Liver (tissue), 8 donors: ENCODE measurements at regions not wholly inside any gene's neighbourhood (a gene's known extent, or its start where the extent isn't known, plus 50 kb on each side); places are given as distances from the start of the nearest gene placed in this dataset.

Experiments
- DNase-seq: peaks from one replicate; pipeline ENCODE4 v3.0.0-alpha.2; 2017; ENCODE audit warnings: low spot score
- H3K27ac ChIP-seq, 2 donors: one replicate each; pipeline ENCODE4 v1.7.0; 2013; ENCODE audit warnings: inconsistent platforms in 2 of 2, low read length in 2 of 2, control low read depth in 1 of 2, low read depth in 1 of 2, mild to moderate bottlenecking in 1 of 2
- H3K27me3 ChIP-seq, 4 donors: one replicate each; pipeline versions ENCODE4 v1.6.1 to v1.7.0; 2013; ENCODE audit warnings: low read length in 3 of 4, inconsistent platforms in 1 of 4, mild to moderate bottlenecking in 1 of 4, moderate library complexity in 1 of 4; ENCODE audit not compliant: control insufficient read depth in 4 of 4, insufficient read depth in 4 of 4
- H3K36me3 ChIP-seq, 4 donors: one replicate each; pipeline versions ENCODE4 v1.6.1 to v1.7.0; 2013; ENCODE audit warnings: low read length in 3 of 4, mild to moderate bottlenecking in 3 of 4, low read depth in 1 of 4, moderate library complexity in 1 of 4; ENCODE audit not compliant: control insufficient read depth in 4 of 4, insufficient read depth in 3 of 4
- H3K4me1 ChIP-seq, 4 donors: one replicate each; pipeline versions ENCODE4 v1.6.1 to v1.7.0; 2013; ENCODE audit warnings: low read length in 3 of 4, mild to moderate bottlenecking in 3 of 4, moderate library complexity in 1 of 4; ENCODE audit not compliant: control insufficient read depth in 4 of 4, insufficient read depth in 4 of 4
- H3K4me3 ChIP-seq, 3 donors: one replicate each; pipeline versions ENCODE4 v1.6.1 to v1.7.0; 2013; ENCODE audit warnings: low read length in 3 of 3, control low read depth in 1 of 3, low read depth in 1 of 3, mild to moderate bottlenecking in 1 of 3
- H3K9ac ChIP-seq, 2 donors: one replicate each; pipeline ENCODE4 v1.7.0; 2013; ENCODE audit warnings: low read length in 2 of 2, mild to moderate bottlenecking in 2 of 2, moderate library complexity in 2 of 2, control low read depth in 1 of 2, low read depth in 1 of 2
- H3K9me3 ChIP-seq, 4 donors: one replicate each; pipeline versions ENCODE4 v1.6.1 to v1.7.0; 2013; ENCODE audit warnings: low read length in 3 of 4; ENCODE audit not compliant: control insufficient read depth in 4 of 4
- EGR1 ChIP-seq, 2 donors: IDR thresholded peaks; 2 replicates each; pipeline ENCODE4 v1.6.1; 2016 to 2018; ENCODE audit warnings: antibody characterized with exemption in 2 of 2, low read depth in 2 of 2
- FOXA1 ChIP-seq: IDR thresholded peaks from 2 replicates; pipeline ENCODE4 v1.6.1; 2016; ENCODE audit warnings: antibody characterized with exemption
- FOXA2 ChIP-seq: IDR thresholded peaks from 2 replicates; pipeline ENCODE4 v1.6.1; 2016; ENCODE audit warnings: antibody characterized with exemption
- GABPA ChIP-seq, 2 donors: IDR thresholded peaks in 1 of 2; conservative IDR thresholded peaks in 1 of 2; 2 replicates each; pipeline ENCODE4 v1.6.1; 2016; ENCODE audit warnings: antibody characterized with exemption in 2 of 2, mild to moderate bottlenecking in 1 of 2, moderate library complexity in 1 of 2
- HNF4A ChIP-seq, 2 donors: conservative IDR thresholded peaks; 2 replicates each; pipeline ENCODE4 v1.6.1; 2016; ENCODE audit warnings: antibody characterized with exemption in 2 of 2, mild to moderate bottlenecking in 2 of 2
- NR2F2 ChIP-seq: IDR thresholded peaks from 2 replicates; pipeline ENCODE4 v1.6.1; 2016; ENCODE audit warnings: antibody characterized with exemption
- RAD21 ChIP-seq, 2 donors: IDR thresholded peaks; 2 replicates each; pipeline ENCODE4 v1.6.1; 2016; ENCODE audit warnings: antibody characterized with exemption in 2 of 2, mild to moderate bottlenecking in 2 of 2
- RXRA ChIP-seq, 2 donors: IDR thresholded peaks; 2 replicates each; pipeline ENCODE4 v1.6.1; 2017 to 2018; ENCODE audit warnings: antibody characterized with exemption in 2 of 2, mild to moderate bottlenecking in 1 of 2
- SP1 ChIP-seq: IDR thresholded peaks from 2 replicates; pipeline ENCODE4 v1.6.1; 2018; ENCODE audit warnings: antibody characterized with exemption, mild to moderate bottlenecking
- TAF1 ChIP-seq: conservative IDR thresholded peaks from 2 replicates; pipeline ENCODE4 v1.6.1; 2016; ENCODE audit warnings: antibody characterized with exemption, mild to moderate bottlenecking
- YY1 ChIP-seq: IDR thresholded peaks from 2 replicates; pipeline ENCODE4 v1.6.1; 2016; ENCODE audit warnings: antibody characterized with exemption, mild to moderate bottlenecking
- WGBS: extraction: QIAGEN DNeasy Blood & Tissue Kit; methylation state at CpG from one replicate; pipeline ENCODE4 v1.1.7; 2013; 5-methylcytosine and 5-hydroxymethylcytosine counted together
- TF ChIP-seq, protein P1 (sequence below): IDR thresholded peaks from 2 replicates; pipeline ENCODE4 v1.6.1; 2016; ENCODE audit warnings: antibody characterized with exemption
- TF ChIP-seq, protein P2 (sequence below): IDR thresholded peaks from 2 replicates; pipeline ENCODE4 v1.6.1; 2016; ENCODE audit warnings: antibody characterized with exemption
- TF ChIP-seq, protein P3 (sequence below): fragments of 150-350 bp; IDR thresholded peaks from 2 replicates; pipeline ENCODE4 v1.5.1; 2017; ENCODE audit warnings: improper control_type of control experiment, low read depth, low read length; ENCODE audit not compliant: missing input control
- TF ChIP-seq, protein P4 (sequence below): IDR thresholded peaks from 2 replicates; pipeline ENCODE4 v1.6.1; 2016; ENCODE audit warnings: antibody characterized with exemption
- donor health status: healthy.
- donor health status: healthy.
- donor health status: healthy.
- donor health status: healthy.
- donor health status: healthy.

DNA sequence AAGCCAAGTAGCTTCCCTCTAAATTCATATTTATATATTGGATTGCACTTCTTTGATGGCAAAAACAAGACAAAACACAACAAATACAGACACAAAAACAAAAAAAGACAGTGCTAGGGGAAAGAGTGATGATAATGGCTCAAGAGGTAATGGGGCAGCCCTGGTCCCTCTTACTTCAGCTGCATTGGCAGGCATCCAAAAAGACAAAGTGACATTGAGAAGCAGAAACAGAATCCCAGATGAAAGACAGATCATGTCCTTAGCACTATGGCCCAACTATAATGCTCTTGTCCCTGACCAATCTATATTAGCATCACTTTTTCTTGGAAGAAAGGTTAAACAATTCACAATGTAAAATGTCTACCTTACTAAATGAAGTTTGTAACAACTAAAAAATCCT, 76.2 kb downstream of the GPR85 start:
- Histone ChIP-seq H3K36me3 (no peaks in the 10 kb centered on the region), H3K27ac (no peak overlapping the region), H3K4me3 (no peak overlapping the region), H3K9ac (no peak overlapping the region), H3K27me3 (no peaks in the 10 kb centered on the region), H3K4me1 (no peaks in the 10 kb centered on the region), H3K9me3 (no peaks in the 10 kb centered on the region)
- TF ChIP-seq TAF1 (no peak), FOXA2 (no peak), NR2F2 (no peak), GABPA (IDR thresholded peaks at IDR 0.05 in 1 of 2, conservative IDR thresholded peaks at IDR 0.05 in 1 of 2) (no peak)
- TF ChIP-seq, protein P1, sequence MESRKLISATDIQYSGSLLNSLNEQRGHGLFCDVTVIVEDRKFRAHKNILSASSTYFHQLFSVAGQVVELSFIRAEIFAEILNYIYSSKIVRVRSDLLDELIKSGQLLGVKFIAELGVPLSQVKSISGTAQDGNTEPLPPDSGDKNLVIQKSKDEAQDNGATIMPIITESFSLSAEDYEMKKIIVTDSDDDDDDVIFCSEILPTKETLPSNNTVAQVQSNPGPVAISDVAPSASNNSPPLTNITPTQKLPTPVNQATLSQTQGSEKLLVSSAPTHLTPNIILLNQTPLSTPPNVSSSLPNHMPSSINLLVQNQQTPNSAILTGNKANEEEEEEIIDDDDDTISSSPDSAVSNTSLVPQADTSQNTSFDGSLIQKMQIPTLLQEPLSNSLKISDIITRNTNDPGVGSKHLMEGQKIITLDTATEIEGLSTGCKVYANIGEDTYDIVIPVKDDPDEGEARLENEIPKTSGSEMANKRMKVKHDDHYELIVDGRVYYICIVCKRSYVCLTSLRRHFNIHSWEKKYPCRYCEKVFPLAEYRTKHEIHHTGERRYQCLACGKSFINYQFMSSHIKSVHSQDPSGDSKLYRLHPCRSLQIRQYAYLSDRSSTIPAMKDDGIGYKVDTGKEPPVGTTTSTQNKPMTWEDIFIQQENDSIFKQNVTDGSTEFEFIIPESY = no peak
- TF ChIP-seq, protein P2, sequence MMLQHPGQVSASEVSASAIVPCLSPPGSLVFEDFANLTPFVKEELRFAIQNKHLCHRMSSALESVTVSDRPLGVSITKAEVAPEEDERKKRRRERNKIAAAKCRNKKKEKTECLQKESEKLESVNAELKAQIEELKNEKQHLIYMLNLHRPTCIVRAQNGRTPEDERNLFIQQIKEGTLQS = no peak
- DNase-seq = no peak

DNA sequence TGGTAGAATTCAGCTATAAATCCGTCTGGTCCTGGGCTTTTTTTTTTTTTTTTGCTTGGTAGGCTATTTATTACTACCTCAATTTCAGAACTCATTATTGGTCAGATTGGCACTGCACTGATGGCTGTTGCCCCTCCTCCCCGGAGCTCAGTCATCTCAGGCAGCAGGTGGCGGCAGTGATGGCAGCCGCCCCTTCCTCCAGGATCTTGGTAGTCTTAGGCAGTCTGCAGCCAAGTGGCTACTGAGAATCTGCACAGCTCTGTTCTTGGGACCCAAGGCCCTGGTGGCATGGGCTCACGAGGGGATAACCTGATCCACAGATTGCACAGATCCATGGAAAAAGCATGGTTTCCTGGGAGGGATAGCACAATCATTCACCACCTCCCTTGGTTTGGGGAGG, 77.9 kb downstream of the GPR85 start:
- DNase-seq = no peak
- no peak overlapping the region for H3K27ac ChIP-seq
- H3K4me3 ChIP-seq = no peak overlapping the region
- WGBS = 77% methylated on average over 5 of the region's 5 CpGs
- H3K9ac ChIP-seq = no peak overlapping the region
- H3K9me3 ChIP-seq = no peaks in the 10 kb centered on the region
- H3K4me1 ChIP-seq = no peaks in the 10 kb centered on the region
- no peaks in the 10 kb centered on the region for H3K36me3 ChIP-seq
- TF ChIP-seq FOXA1 (no peak), TAF1 (no peak), RAD21 (IDR thresholded peaks at IDR 0.05) (no peak), RXRA (IDR thresholded peaks at IDR 0.05) (no peak), SP1 (no peak), YY1 (no peak), GABPA (IDR thresholded peaks at IDR 0.05 in 1 of 2, conservative IDR thresholded peaks at IDR 0.05 in 1 of 2) (no peak), FOXA2 (no peak), HNF4A (conservative IDR thresholded peaks at IDR 0.05) (no peak), EGR1 (IDR thresholded peaks at IDR 0.05; ENCODE audit: low read depth in 2 of 2) (no peak), NR2F2 (no peak)
- TF ChIP-seq, protein P2 = no peak
- TF ChIP-seq, protein P3, sequence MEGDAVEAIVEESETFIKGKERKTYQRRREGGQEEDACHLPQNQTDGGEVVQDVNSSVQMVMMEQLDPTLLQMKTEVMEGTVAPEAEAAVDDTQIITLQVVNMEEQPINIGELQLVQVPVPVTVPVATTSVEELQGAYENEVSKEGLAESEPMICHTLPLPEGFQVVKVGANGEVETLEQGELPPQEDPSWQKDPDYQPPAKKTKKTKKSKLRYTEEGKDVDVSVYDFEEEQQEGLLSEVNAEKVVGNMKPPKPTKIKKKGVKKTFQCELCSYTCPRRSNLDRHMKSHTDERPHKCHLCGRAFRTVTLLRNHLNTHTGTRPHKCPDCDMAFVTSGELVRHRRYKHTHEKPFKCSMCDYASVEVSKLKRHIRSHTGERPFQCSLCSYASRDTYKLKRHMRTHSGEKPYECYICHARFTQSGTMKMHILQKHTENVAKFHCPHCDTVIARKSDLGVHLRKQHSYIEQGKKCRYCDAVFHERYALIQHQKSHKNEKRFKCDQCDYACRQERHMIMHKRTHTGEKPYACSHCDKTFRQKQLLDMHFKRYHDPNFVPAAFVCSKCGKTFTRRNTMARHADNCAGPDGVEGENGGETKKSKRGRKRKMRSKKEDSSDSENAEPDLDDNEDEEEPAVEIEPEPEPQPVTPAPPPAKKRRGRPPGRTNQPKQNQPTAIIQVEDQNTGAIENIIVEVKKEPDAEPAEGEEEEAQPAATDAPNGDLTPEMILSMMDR = no peak
- TF ChIP-seq, protein P4, sequence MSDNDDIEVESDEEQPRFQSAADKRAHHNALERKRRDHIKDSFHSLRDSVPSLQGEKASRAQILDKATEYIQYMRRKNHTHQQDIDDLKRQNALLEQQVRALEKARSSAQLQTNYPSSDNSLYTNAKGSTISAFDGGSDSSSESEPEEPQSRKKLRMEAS = no peak
- TF ChIP-seq, protein P1 = no peak
- no peaks in the 10 kb centered on the region for H3K27me3 ChIP-seq
